ENCODE measurements at regions not wholly inside any gene's neighbourhood (a gene's known extent, or its start where the extent isn't known, plus 50 kb on each side); places are given as distances from the start of the nearest gene placed in this dataset.

GRCh38 chr6:121506761-121507754, 71.6 kb downstream of the GJA1 start:
- TF ChIP-seq POLR2A (IDR thresholded peaks at IDR 0.05; ENCODE audit: low read depth), result no peak
- no peak for TF ChIP-seq EP300 (IDR thresholded peaks at IDR 0.05)
